GM19023 (cell line): ENCODE measurements at regions not wholly inside any gene's neighbourhood (a gene's known extent, or its start where the extent isn't known, plus 50 kb on each side); places are given as distances from the start of the nearest gene placed in this dataset.
A peak's percentile ranks its signal among the peaks of the same experiment; 100 is the strongest.

Source experiments
- ATAC-seq: cut with Tn5 transposase; IDR thresholded peaks from one replicate; pipeline ENCODE4 v1.9.1; 2021; ENCODE audit warnings: mild to moderate bottlenecking, moderate library complexity; ENCODE audit not compliant: unreplicated experiment

DNA sequence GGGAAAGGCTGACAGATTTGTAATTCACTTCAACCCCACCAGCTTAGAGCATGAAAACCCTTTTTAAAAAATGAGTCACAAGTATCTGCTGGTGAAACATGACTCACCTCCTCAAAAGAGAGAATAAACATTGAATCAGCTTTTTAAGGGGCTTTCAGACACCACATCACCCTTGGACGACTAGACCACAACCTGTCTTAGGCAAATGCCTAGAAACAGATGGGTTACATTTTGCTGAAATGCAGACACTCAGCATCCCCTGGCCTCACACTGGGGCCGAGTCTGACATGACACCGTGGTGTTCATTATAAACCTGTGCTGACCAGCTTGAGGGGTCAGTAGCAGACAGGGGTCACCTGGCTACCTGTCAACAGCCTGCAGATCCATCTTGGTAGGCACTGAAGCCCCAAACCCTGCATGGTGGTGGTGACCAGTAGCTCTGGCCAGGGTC, 175.3 kb upstream of the CST7 start:
- ATAC-seq, result peak; percentile 68

GRCh38 chr20:24775966-24776365, 173.1 kb upstream of the CST7 start:
- no peak for ATAC-seq

DNA sequence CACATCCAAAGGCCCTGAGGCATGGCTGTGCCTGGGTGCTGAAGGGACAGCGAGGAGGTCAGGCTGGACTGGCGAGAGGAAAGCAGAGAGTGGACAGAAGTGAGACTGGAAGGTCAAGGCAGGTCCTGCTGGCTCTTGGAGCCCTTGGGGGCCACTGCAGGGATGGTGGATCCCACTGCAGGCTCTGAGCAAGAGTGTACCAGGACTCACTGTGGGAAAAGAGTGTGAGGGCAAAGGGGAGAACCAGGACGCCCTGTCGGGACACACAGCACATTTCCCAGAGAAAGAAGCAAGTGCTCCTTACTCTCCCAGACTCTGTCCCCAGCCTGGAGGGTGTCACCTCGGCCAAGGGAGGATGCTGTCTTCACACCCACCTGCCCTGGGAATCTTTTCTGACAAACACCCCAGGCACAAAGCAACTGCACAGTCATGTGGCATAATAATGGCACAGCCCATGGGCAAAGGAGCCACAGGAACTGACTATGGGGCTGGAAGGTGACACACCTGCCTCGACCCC, 172.3 kb upstream of the CST7 start:
- ATAC-seq, result no peak

DNA sequence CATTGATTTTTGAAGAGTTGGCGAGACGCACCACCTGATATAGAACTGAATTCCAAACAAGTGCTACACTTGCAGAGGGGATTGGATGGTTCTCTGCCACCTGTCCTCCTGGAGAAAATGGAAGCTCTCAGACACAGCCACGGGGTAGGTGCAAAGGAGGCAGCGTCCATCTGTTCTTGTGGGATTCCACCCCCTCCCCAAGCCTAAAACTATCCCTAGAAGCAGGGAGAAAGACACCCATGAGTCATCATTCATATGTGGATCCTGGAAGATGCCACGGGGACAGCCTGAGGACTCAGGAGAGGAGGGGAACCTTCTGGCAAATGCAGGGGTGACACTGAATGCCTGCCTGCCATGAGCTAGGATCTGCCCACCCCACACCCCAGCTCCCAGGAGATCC, 171.3 kb upstream of the CST7 start:
- no peak for ATAC-seq

- ATAC-seq, result no peak
Measured at GRCh38 chr20:24778585-24779031, 170.5 kb upstream of the CST7 start.

- ATAC-seq, result no peak
Measured at GRCh38 chr20:24779131-24779530, 169.9 kb upstream of the CST7 start.

- ATAC-seq, result no peak
Measured at GRCh38 chr20:24779946-24780345, 169.1 kb upstream of the CST7 start.

- no peak for ATAC-seq
Measured at GRCh38 chr20:24780674-24781417, 168.2 kb upstream of the CST7 start.

DNA sequence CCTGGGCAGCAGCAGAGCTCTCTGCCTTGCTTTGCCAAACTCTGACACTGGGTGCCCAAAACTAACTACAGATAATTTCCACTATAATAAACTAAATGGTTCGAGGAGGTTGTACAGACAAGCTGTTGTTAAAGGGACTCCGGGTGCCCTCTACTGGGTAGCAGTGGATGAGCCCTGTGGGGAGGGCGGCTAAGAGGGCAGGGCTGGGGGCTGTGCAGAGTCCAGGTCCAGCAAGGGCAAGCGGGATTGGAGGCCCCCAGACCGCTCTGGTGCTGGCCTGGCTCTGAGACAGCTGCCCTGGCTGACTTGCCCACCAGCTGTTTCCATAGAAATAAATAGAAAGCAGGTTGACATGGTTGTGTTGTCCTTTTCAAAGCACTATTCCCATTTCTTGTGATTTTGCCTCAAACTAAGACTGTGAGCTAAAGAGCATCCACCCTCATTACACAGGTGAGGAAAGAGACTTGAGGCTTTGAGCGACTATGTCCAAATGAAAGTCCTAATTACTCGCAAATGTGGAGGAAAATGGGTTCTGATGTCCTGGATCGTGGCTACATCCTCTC, 167.6 kb upstream of the CST7 start:
- ATAC-seq, result no peak

DNA sequence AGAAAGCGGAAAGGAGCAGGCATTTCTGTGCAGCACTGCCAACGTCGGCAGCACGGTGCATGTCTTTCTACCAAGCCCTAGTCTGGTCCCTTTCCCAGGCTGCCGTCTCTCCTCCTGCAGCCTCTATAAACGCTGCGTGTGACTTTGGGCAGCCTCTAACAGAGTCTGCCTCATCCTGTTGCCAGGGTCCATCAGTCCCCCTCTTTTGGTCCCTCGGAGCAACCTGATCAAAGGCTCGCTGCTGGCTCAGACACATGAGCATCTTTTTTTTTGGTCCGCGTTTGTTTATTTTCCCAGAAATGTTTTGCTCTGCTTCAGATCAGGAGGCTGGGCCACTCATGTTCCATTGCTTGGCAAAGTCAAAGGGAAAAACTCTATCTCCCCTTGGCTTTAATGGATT, 166.8 kb upstream of the CST7 start:
- ATAC-seq, result no peak

DNA sequence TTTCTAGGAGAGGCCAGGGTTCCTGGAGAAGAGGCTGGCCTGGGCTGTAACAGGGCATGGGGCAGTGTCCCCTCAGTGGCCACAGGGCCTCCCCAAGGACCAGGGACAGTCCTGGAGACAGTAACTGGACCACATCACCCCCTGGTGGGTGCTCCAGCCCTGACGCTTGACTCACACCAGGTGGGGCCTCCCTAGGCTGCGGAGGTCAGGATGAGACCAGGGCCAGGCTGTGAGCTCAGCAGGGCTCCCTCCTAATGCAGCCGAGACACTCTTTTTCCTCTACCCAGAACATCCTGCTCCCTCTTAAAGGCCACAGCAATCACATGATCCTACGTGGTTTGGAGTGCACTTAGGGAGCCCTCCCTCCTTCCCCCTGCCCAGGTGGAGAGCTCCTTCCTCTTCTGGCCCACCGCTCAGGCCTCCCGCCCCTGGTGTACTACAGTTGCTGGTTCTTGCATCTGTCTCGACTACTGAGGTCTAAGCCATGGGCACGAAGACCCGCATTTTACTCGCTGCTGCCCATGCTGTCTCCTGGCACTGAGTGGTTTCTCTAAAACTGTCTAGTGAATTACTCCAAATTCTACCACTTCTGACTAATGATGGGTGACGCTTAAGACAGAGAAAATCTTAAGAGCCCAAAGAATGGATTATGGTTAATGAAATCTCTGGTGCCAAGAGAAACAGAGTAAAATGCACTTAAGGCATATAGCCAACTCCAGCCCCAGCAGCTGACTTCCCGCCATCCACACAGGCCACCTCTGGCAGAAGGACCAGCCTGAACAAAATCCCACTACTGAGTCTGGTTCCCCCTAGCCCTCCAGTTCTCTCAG, 166.1 kb upstream of the CST7 start:
- no peak for ATAC-seq

DNA sequence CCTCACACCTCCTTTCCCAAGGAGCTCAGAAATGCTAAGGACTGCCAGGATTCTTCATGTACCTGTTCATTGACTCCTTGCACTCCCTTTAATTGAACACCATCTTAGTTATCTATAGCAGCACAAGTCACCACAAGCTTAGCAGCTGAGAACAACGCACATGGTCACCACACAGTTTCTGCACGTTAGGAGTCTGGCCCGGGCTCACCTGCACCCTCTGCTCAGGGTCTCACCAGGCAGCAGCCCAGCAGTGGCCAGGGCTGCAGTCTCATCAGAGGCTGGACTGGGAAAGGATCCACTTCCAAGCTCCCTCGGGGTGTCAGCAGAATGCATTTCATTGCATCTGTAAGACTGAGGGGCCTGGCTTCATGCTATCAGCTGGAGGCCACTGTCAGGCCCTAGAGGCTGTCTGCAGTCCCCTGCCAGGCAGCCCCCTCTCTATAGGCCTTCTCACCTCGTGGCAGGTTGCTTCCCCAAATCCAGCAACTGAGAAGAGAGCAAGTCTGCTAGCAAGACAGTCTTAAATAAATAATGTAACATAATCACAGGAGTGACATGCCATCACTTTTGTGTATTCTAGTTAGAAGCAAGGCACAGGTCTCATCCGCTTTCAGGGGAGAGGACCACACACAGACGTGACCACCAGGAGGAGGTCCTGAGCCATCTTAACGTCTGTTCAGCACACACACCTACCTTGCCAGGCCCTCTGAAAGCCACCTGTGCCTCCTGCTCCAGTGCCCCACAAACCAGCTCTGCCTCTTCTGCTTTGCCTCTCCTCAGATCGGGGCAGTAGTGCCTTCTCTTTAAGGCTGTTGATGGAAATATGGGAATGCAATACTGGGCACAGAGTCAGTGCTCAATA, 165.2 kb upstream of the CST7 start:
- peak; percentile 57 for ATAC-seq

DNA sequence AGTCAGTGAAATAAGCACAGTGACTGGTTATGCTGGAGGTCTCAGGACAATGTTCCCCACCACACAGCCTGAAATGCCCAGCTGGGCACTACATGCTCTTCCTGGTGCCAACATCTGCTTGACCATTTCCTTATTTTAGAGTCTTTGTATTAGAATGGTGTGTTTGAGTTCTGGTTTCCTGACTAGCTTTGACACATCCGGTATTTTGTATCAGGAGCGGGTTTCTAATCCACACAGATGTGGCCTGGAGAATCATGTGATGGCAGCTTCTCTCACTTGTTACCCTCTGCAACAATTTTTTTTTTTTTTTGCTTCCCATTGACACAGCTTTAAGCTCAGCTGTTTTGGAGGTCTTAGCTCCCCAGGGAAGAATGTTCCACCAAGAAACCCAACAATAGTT, 164.5 kb upstream of the CST7 start:
- no peak for ATAC-seq

- no peak for ATAC-seq
Measured at GRCh38 chr20:24785141-24786110, 163.6 kb upstream of the CST7 start.

DNA sequence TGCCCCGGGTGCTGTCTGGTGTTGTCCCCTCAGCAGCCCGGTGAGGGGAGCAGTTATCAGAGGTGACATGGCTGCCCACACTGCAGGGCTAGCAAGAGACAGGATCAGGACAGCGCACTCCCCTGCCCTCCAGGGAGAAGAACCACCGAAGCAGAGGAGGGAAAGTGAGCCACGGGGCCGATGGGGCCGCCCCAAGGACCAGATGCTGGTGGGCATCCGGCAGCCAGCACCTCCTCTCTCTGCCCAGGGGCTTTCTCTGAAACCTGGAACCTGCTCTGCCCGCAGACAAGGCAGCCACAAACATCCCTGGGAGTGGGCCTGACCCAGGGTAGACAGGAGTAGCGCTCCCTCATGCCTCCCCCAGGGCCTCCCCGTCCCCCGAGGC, 163.0 kb upstream of the CST7 start:
- no peak for ATAC-seq

DNA sequence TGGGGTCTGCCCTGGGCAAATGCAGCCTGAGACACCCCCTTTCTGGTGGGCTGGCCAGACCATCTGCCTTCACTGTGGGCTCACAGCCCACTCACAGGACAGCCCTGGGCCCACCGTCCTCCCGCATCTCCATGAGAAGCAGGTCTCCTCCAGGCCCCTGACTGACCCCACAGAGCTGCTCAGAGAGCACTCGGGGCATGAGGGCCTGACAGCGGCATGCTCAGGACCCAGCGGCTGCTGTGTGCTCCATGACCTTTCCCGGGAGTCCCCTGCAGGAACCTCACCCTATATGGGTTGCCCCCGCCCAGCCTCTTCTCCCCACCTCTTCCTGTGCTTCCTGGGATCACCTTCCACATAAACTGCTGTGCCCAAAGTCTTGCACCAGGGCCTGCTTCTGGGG, 162.4 kb upstream of the CST7 start:
- no peak for ATAC-seq

- no peak for ATAC-seq
Measured at GRCh38 chr20:24787071-24787470, 162.0 kb upstream of the CST7 start.

- no peak for ATAC-seq
Measured at GRCh38 chr20:24787621-24788020, 161.4 kb upstream of the CST7 start.

DNA sequence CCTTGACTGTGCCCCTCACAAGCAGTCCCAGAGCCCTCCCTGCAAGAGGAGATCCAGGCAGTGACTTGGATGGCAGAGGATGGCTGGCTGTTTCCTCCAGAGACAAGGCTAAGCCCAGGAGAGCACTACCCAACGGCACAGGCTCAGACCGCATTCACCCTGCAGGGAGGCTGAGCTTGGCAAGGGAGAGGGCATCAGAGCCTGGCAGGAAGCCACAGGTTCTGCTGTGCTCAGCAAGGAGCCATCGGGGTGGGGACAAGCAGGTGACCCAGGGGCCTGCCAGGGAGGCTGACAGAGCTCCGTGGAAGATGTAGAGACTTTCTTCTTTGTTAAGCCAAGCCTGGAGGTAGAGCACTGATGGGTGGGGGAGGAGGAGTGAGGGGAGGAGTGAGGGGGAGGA, 159.2 kb upstream of the CST7 start:
- no peak for ATAC-seq
